Left hindlimb (tissue), 1 donor: ENCODE measurements at regions not wholly inside any gene's neighbourhood (a gene's known extent, or its start where the extent isn't known, plus 50 kb on each side); places are given as distances from the start of the nearest gene placed in this dataset.

Experiments used
- DNase-seq: peaks from one replicate; pipeline ENCODE4 v3.0.0-alpha.2; 2018

- DNase-seq = no peak
Measured at GRCh38 chr6:22886650-22887581, 317.6 kb downstream of the HDGFL1 start.

GRCh38 chr6:22888163-22888752 is 318.9 kb downstream of the HDGFL1 start:
- no peak for DNase-seq

GRCh38 chr6:22891934-22892333 is 322.6 kb downstream of the HDGFL1 start:
- DNase-seq = no peak

- DNase-seq = no peak
Measured at GRCh38 chr6:22892452-22892851, 323.1 kb downstream of the HDGFL1 start.

GRCh38 chr6:22896696-22897095 is 327.3 kb downstream of the HDGFL1 start:
- no peak for DNase-seq

GRCh38 chr6:22899426-22899825 is 330.1 kb downstream of the HDGFL1 start:
- no peak for DNase-seq

GRCh38 chr6:22903826-22904225 is 334.5 kb downstream of the HDGFL1 start:
- no peak for DNase-seq

GRCh38 chr6:22904431-22904830 is 335.1 kb downstream of the HDGFL1 start:
- DNase-seq = no peak

GRCh38 chr6:22906091-22906549 is 336.8 kb downstream of the HDGFL1 start:
- no peak for DNase-seq

GRCh38 chr6:22907085-22907484 is 337.7 kb downstream of the HDGFL1 start:
- DNase-seq = no peak

GRCh38 chr6:22910370-22910769 is 341.0 kb downstream of the HDGFL1 start:
- DNase-seq = no peak

GRCh38 chr6:22913612-22914011 is 344.2 kb downstream of the HDGFL1 start:
- no peak for DNase-seq

- no peak for DNase-seq
Measured at GRCh38 chr6:22917344-22917743, 348.0 kb downstream of the HDGFL1 start.

GRCh38 chr6:22921828-22922227 is 352.5 kb downstream of the HDGFL1 start:
- no peak for DNase-seq

- no peak for DNase-seq
Measured at GRCh38 chr6:22925304-22925835, 356.0 kb downstream of the HDGFL1 start.

- DNase-seq = no peak
Measured at GRCh38 chr6:22925920-22926789, 356.8 kb downstream of the HDGFL1 start.

- DNase-seq = no peak
Measured at GRCh38 chr6:22926790-22927354, 357.5 kb downstream of the HDGFL1 start.

- no peak for DNase-seq
Measured at GRCh38 chr6:22928775-22929174, 359.4 kb downstream of the HDGFL1 start.

- no peak for DNase-seq
Measured at GRCh38 chr6:22929311-22929985, 360.1 kb downstream of the HDGFL1 start.

- DNase-seq = no peak
Measured at GRCh38 chr6:22940581-22941290, 371.4 kb downstream of the HDGFL1 start.

- no peak for DNase-seq
Measured at GRCh38 chr6:22942403-22942802, 373.0 kb downstream of the HDGFL1 start.
